ENCODE measurements at regions not wholly inside any gene's neighbourhood (a gene's known extent, or its start where the extent isn't known, plus 50 kb on each side); places are given as distances from the start of the nearest gene placed in this dataset.
A peak's percentile ranks its signal among the peaks of the same experiment; 100 is the strongest.
"Not testable (repeated sequence)": the region's sequence is repeated elsewhere in the genome, so short reads cannot be mapped to it uniquely, and the experiment has no call there.

- no peak for DNase-seq
Observed at GRCh38 chr2:207416900-207417299, 112.9 kb upstream of the CREB1 start.

- DNase-seq, result no peak
Observed at GRCh38 chr2:207417301-207417718, 112.5 kb upstream of the CREB1 start.

GRCh38 chr2:207418419-207418818, 111.3 kb upstream of the CREB1 start:
- no peak for DNase-seq

DNA sequence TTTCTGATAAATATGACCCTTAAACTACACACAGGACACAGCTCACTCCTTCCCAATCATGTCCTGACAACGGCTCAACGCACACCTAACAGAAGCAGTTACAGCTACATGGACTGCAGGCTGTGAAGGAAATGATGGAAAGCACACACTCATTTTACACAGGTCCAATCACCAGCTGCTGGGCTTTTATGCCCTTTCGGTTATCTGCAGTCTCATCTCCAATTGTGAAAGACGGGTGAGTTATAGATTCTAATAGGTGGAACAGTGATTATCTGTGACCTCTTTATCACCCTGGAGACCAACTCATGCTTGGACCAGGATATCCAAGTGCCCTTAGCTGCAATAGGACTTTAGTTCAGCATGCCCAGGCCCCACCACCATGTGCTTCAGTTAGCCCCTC, 110.4 kb upstream of the CREB1 start:
- no peak for DNase-seq

- DNase-seq, result no peak
Observed at GRCh38 chr2:207421671-207422070, 108.1 kb upstream of the CREB1 start.

DNA sequence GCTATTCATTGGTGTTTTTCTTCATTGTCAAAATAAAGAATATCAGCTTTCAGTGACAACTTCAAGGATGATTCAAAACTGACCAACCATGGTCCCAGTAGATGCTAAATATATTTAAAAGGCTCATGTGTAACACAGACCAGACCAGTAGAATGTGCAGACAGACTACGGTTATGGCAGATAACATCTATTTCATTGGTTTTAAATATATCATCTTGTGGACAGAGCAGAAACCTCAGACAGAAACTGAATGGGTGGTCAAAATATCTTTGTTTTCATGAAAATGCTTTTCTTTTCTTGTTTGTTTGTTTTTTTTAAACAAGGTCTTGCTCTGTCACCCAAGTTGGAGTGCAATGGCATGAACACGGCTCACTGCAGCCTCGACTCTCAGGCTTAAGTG, 107.4 kb upstream of the CREB1 start:
- DNase-seq, result no peak

DNA sequence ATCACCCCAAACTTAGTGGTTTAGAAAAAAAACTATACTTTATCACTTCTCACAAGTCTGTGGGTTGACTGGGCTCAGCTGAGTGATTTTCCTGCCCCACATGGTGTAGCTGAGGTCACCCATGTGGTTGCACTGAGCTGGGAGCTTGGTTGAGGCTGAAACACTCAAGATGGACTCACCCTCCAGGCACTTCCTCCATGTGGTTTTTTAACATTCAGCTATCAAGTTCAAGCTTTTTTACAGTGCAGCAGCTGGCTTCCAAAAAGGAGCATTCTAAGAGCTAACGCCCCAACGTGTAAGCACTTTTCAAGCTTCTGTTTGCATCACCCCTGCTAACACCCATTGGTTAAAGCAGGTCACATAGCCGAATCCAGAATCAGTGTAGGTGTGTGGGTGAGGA, 105.9 kb upstream of the CREB1 start:
- DNase-seq, result peak; percentile 56 to 71

- DNase-seq, result no peak
Observed at GRCh38 chr2:207427986-207428385, 101.8 kb upstream of the CREB1 start.

DNA sequence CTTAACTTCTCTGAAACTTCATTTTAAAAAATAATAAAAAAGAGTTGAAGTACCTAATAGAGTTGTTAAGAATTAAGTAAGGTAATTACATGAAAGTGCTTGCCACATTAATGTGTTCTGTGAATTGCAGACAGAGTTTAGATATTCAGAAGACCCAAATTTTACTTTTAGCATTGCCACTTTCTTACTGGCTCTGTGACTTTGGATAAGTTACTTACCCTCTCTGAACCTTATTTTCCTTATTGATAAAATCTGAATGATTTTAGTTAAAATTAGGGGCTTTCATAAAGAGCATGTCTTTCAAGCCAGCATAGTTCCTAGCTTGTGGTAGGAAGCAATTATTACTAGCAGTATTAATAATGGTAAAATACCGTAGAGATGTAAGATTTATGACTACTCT, 101.2 kb upstream of the CREB1 start:
- DNase-seq, result no peak

- no peak for DNase-seq
Observed at GRCh38 chr2:207432453-207432852, 97.3 kb upstream of the CREB1 start.

DNA sequence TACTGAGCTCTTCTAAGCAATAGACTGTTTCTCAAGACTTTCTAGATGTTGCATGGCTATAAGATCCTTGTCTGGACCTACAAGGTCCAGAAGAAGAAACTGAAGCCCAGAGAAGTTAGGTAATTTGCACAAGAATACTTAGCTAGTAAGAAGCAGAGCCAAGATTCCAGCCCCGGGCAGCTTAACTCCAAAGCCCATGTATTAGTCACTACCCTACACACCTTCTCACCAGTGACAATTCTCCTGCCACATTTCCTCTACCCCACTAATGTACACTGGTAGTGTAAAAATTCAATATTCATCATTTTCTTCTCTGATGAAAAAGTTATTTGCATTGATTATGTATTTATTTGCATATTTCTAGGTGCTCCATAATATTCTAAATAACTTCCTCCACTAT, 95.5 kb upstream of the CREB1 start:
- DNase-seq, result no peak

GRCh38 chr2:207434899-207435465, 94.8 kb upstream of the CREB1 start:
- no peak for DNase-seq

GRCh38 chr2:207437136-207437523, 92.6 kb upstream of the CREB1 start:
- no peak for DNase-seq

DNA sequence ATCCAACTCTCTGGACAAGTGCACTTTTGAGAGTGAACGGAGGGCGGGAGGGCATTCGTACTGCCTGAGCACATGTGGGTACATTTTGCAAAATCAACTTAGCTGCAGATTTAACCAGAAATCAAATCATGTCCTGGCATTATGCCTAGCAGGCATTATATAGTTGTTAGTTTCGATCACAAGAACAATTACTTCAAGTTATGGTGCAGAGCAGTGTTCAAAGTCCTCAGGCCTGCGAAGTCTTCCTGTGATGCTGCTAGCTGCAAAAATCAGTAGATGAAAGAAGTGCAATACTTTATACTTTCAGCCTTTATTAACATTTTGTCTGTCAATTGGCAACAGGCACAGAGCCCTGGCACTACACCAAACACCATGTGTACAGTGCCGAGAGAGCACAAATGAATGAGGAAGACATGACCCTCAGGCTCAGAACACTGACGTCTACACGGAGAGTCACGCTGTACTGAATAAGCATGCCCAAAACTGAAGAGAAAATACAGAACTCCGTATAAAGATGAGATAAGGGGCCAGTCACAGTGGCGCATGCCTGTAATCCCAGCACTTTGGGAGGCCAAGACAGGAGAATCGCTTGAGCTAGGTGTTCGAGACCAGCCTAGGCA, 92.1 kb upstream of the CREB1 start:
- no peak for DNase-seq

DNA sequence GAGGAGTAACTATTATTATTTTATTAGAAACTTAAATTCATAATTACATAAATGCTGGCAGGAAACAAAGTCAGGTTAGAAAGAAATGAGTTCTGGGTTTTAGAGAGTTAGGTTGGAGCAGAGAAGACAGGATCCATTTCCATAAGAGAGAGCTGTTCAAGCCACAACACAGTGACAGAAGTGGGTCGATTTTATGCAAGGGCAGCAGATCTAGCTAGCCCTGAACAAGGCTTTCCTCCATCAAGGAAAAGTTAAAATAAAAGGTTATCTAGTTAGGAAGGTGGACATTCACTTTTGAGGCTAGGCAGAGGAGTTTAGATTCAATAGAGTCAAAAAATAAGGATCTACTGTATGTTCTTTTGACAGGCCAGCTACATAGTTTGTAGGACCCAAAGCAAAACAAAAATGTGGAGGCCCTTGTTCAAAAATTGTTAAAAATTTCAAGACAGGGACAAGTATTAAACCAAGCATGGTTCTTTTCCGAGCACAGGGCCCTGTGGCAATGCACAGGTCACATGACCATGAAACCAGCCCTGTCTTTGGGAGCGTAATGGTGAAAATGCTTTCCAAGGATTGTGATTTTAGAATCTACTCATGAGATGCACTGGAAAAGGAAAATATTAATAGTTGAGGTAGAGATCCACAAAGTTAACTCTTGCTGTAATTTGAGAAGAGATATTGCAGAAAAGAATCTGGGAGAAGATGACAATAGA, 91.2 kb upstream of the CREB1 start:
- DNase-seq, result no peak

DNA sequence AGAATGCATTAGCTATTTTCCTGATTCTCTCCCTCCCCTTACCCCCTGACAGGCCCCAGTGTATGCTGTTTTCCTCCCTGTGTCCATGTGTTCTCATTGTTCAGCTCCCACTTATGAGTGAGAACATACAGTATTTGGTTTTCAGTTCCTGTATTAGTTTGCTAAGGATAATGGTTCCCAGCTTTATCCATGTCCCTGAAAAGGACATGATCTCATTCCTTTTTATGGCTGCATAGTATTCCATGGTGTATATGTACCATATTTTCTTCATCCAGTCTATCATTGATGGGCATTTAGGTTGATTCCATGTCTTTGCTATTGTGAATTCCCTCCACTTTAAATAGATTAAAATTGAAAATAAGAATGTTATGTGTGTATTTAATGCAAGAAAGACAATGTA, 89.9 kb upstream of the CREB1 start:
- DNase-seq, result not testable (repeated sequence)

DNA sequence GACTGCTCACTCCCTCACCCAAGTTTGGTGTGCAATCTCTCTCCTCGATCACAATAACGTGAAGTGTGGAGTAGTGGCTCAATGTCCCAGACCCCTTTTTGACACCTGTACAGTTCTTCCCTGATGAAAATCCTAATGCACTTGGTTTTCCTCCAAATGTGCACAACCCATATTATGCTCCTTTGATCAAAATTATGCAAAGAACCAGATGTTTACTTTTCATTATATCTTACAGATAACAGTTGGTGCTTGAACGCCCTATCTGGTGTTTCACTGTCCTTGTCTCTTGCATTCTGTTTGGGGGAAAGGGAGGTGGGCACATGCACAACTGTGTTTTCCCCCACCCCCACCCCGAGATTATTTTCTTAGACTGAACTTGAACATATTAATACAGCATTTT, 85.0 kb upstream of the CREB1 start:
- DNase-seq, result no peak

- DNase-seq, result no peak
Observed at GRCh38 chr2:207446653-207447052, 83.1 kb upstream of the CREB1 start.

- DNase-seq, result no peak
Observed at GRCh38 chr2:207448006-207448405, 81.8 kb upstream of the CREB1 start.

- no peak for DNase-seq
Observed at GRCh38 chr2:207449642-207450165, 80.1 kb upstream of the CREB1 start.

DNA sequence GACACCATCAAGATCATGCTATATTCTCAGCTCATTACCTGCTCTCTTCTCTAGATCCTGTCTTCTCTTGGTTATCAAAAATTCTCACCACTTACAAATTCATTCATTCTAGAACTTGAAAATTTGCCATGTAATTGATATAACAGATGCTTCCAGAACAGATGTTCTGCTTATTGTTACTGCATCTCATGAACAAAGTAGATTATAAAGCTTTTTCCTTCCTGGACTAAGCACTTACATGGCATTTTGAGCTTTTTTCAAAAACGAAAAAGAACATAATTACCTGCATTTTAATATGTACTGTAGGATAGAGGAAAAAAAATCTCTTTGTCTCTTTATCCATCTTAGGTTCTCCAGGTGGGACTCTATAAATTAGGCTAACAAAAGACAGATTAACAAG, 79.6 kb upstream of the CREB1 start:
- DNase-seq, result no peak

DNA sequence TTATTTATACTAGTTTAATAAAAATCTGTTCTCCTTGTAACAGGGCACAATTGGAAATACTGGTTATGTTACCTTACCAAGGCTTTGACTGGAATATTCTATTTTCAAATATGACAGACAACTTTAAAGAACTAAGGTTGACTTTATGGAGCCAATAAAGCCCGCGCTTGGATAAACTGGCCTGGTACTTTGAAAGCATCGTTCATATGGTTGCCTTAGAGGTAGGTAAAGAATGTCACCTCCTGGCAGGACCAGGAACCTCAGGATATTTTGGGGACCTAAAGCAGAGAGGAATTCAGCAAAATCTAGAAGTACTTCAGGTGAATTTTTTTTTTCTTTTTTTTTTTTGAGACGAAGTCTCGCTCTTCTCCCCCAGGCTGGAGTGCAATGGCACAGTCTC, 71.2 kb upstream of the CREB1 start:
- DNase-seq, result no peak

DNA sequence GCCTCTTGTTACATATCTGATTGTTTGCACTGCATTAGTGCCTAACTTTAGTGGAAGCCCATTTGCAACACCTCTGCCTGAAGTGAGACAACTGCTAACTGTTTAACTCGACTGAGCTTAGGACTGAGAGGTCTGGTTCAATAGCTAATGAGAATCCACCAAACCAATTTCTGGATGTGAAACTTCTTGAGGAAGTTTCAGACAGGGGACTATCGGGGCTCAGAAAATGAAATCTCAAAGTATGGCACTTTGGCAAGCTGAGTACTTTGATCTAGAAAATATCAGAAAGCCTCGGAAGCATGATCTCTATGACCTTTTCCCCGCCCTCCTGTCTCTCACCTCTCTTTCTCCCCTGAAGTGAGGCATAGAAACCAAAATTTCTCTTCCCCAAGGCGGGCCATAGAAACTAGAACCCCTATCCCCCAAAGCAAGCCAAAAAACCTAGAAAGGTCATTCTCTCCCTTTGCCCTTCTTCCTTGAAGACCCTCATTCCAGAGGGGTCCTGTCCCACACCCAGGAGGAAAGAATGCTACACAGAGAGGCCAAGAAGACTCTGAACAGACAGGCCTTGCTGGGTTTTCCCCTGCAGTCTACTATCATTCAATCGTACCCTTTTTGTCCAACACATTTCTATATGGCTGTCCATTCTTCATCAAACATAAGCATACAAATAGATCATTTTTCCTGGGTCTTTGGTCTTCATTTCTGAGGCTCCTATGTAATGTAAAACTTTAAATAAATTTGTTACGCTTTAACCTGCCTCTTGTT, 69.6 kb upstream of the CREB1 start:
- no peak for DNase-seq

DNA sequence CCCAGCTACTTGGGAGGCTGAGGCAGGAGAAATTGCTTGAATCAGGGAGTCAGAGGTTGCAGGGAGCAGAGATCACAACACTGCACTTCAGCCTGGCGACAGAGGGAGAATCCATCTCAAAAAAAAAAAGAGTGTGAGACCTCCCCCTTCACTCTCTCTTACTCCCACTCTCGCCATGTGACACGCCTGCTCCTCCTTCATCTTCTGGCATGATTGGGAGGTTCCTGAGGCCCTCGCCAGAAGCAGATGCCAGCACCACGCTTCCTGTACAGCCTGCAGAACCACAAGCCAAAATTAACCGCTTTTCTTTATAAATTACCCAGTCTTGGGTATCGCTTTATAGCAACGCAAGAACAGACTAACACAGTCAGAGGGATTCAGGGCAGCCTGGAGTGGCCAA, 66.3 kb upstream of the CREB1 start:
- no peak for DNase-seq
